ENCODE measurements at regions not wholly inside any gene's neighbourhood (a gene's known extent, or its start where the extent isn't known, plus 50 kb on each side); places are given as distances from the start of the nearest gene placed in this dataset.

- no peak for ATAC-seq
- TF ChIP-seq ZFP30 (CRISPR knock-in tag; IDR thresholded peaks at IDR 0.05) (no peak), ZNF565 (CRISPR knock-in tag; conservative IDR thresholded peaks at IDR 0.05; ENCODE audit: low read depth) (no peak), CREB5 (CRISPR knock-in tag; IDR thresholded peaks at IDR 0.05; ENCODE audit: low read depth) (no peak), GLIS3 (CRISPR knock-in tag; IDR thresholded peaks at IDR 0.05) (no peak), RARB (CRISPR knock-in tag; IDR thresholded peaks at IDR 0.05) (no peak), TSHZ2 (CRISPR knock-in tag; IDR thresholded peaks at IDR 0.05) (no peak), POU6F1 (CRISPR knock-in tag; IDR thresholded peaks at IDR 0.05; ENCODE audit: borderline replicate concordance, low read depth) (no peak), ZNF70 (CRISPR knock-in tag; IDR thresholded peaks at IDR 0.05) (no peak), PATZ1 (CRISPR knock-in tag; IDR thresholded peaks at IDR 0.05; ENCODE audit: borderline replicate concordance) (no peak), TCF4 (CRISPR knock-in tag; IDR thresholded peaks at IDR 0.05; ENCODE audit: borderline replicate concordance) (no peak), ESRRG (CRISPR knock-in tag; IDR thresholded peaks at IDR 0.05) (no peak), SNAI2 (CRISPR knock-in tag; IDR thresholded peaks at IDR 0.05) (no peak), ZC3H10 (CRISPR knock-in tag; IDR thresholded peaks at IDR 0.05) (no peak), ISL1 (CRISPR knock-in tag; IDR thresholded peaks at IDR 0.05) (no peak), BACH2 (CRISPR knock-in tag; IDR thresholded peaks at IDR 0.05; ENCODE audit: borderline replicate concordance) (no peak), CSRNP3 (CRISPR knock-in tag; IDR thresholded peaks at IDR 0.05) (no peak), TOX (CRISPR knock-in tag; IDR thresholded peaks at IDR 0.05; ENCODE audit: borderline replicate concordance) (no peak), PPARA (CRISPR knock-in tag; IDR thresholded peaks at IDR 0.05; ENCODE audit: borderline replicate concordance) (no peak), ZNF8 (CRISPR knock-in tag; IDR thresholded peaks at IDR 0.05) (no peak)
These were observed 427.0 kb upstream of the VSTM2A start for GRCh38 chr7:54115028-54115763.

- ATAC-seq: no peak
- TF ChIP-seq ZFP3 (CRISPR knock-in tag; IDR thresholded peaks at IDR 0.05) (no peak), ESRRG (CRISPR knock-in tag; IDR thresholded peaks at IDR 0.05) (no peak), OSR1 (CRISPR knock-in tag; IDR thresholded peaks at IDR 0.05) (no peak), TOX (CRISPR knock-in tag; IDR thresholded peaks at IDR 0.05; ENCODE audit: borderline replicate concordance) (no peak), ZNF8 (CRISPR knock-in tag; IDR thresholded peaks at IDR 0.05) (no peak), GLIS3 (CRISPR knock-in tag; IDR thresholded peaks at IDR 0.05) (no peak), CREB5 (CRISPR knock-in tag; IDR thresholded peaks at IDR 0.05; ENCODE audit: low read depth) (no peak), CSDC2 (CRISPR knock-in tag; IDR thresholded peaks at IDR 0.05) (no peak), CSRNP3 (CRISPR knock-in tag; IDR thresholded peaks at IDR 0.05) (no peak), TCF4 (CRISPR knock-in tag; IDR thresholded peaks at IDR 0.05; ENCODE audit: borderline replicate concordance) (no peak), PATZ1 (CRISPR knock-in tag; IDR thresholded peaks at IDR 0.05; ENCODE audit: borderline replicate concordance) (no peak), POU6F1 (CRISPR knock-in tag; IDR thresholded peaks at IDR 0.05; ENCODE audit: borderline replicate concordance, low read depth) (no peak), BACH2 (CRISPR knock-in tag; IDR thresholded peaks at IDR 0.05; ENCODE audit: borderline replicate concordance) (no peak), PPARA (CRISPR knock-in tag; IDR thresholded peaks at IDR 0.05; ENCODE audit: borderline replicate concordance) (no peak), ZFP30 (CRISPR knock-in tag; IDR thresholded peaks at IDR 0.05) (no peak)
These were observed 425.2 kb upstream of the VSTM2A start for GRCh38 chr7:54116956-54117355.
